DOHH2 (cell line): ENCODE measurements at regions not wholly inside any gene's neighbourhood (a gene's known extent, or its start where the extent isn't known, plus 50 kb on each side); places are given as distances from the start of the nearest gene placed in this dataset.
A peak's percentile ranks its signal among the peaks of the same experiment; 100 is the strongest.

ENCODE experiments used
- H3F3A ChIP-seq: fragments of 200-600 bp; sonication (generic), shearing (Covaris generic); 2 replicates; pipeline ENCODE4 v1.6.0; 2016; ENCODE audit warnings: antibody characterized with exemption, mild to moderate bottlenecking; ENCODE audit not compliant: control insufficient read depth, insufficient read depth
- H3K27ac ChIP-seq: fragments of 200-600 bp; sonication (generic); 2 replicates; pipeline ENCODE4 v1.5.1; 2014; ENCODE audit warnings: low read depth, mild to moderate bottlenecking, low read length, moderate library complexity
- H3K27me3 ChIP-seq: fragments of 200-600 bp; sonication (generic); 2 replicates; pipeline ENCODE4 v1.6.1; 2014; ENCODE audit warnings: mild to moderate bottlenecking, low read length, mixed read lengths; ENCODE audit not compliant: control insufficient read depth
- H3K36me3 ChIP-seq: fragments of 200-600 bp; sonication (generic); 2 replicates; pipeline ENCODE4 v1.6.1; 2014; ENCODE audit warnings: mild to moderate bottlenecking, low read length, moderate library complexity, mixed read lengths; ENCODE audit not compliant: control insufficient read depth
- H3K4me1 ChIP-seq: fragments of 200-600 bp; sonication (generic); 2 replicates; pipeline ENCODE4 v1.6.1; 2014; ENCODE audit warnings: mild to moderate bottlenecking, low read length, mixed read lengths; ENCODE audit not compliant: control insufficient read depth
- H3K4me2 ChIP-seq: fragments of 200-600 bp; sonication (generic); 2 replicates; pipeline ENCODE4 v1.6.0; 2014; ENCODE audit warnings: mild to moderate bottlenecking, low read length, moderate library complexity
- H3K4me3 ChIP-seq: fragments of 200-600 bp; sonication (generic); 2 replicates; pipeline ENCODE4 v1.5.1; 2014; ENCODE audit warnings: mild to moderate bottlenecking, low read length, mixed read lengths
- H3K79me2 ChIP-seq: fragments of 200-600 bp; sonication (generic); 2 replicates; pipeline ENCODE4 v1.6.1; 2014; ENCODE audit warnings: mild to moderate bottlenecking, low read length, mixed read lengths; ENCODE audit not compliant: control insufficient read depth
- H3K9me2 ChIP-seq: fragments of 200-600 bp; sonication (generic); replicated peaks from 2 replicates; pipeline ENCODE4 v1.6.1; 2014; ENCODE audit warnings: mild to moderate bottlenecking, low read length, mixed read lengths; ENCODE audit not compliant: control insufficient read depth
- H3K9me3 ChIP-seq: fragments of 200-600 bp; sonication (generic); 2 replicates; pipeline ENCODE4 v1.6.1; 2014; ENCODE audit warnings: antibody characterized with exemption, low read length, mixed read lengths; ENCODE audit not compliant: control insufficient read depth, insufficient read depth
- H4K20me1 ChIP-seq: fragments of 200-600 bp; sonication (generic); 2 replicates; pipeline ENCODE4 v1.6.0; 2014; ENCODE audit warnings: low read depth, mild to moderate bottlenecking, antibody characterized with exemption, low read length, moderate library complexity; ENCODE audit not compliant: control insufficient read depth, insufficient read depth
- CTCF ChIP-seq: fragments of 200-600 bp; sonication (generic); IDR thresholded peaks from one replicate; pipeline ENCODE4 v1.5.1; 2014; ENCODE audit warnings: antibody characterized with exemption, mild to moderate bottlenecking, low read depth, low read length; ENCODE audit not compliant: poor library complexity, severe bottlenecking
- EZH2phosphoT487 ChIP-seq: fragments of 200-600 bp; sonication (generic); IDR thresholded peaks from 2 replicates; pipeline ENCODE4 v1.6.1; 2017; ENCODE audit warnings: borderline replicate concordance, mild to moderate bottlenecking, antibody characterized with exemption, low read length, moderate library complexity, mixed read lengths

- Histone ChIP-seq H3K36me3 (no peaks in the 10 kb centered on the region), H3F3A (no peaks in the 10 kb centered on the region), H3K79me2 (no peaks in the 10 kb centered on the region), H3K4me2 (peak overlapping the region; percentile 62), H3K9me2 (no peaks in the 10 kb centered on the region), H3K4me1 (peaks cover 30% of the 10 kb centered on the region), H3K9me3 (no peaks in the 10 kb centered on the region), H3K27me3 (no peaks in the 10 kb centered on the region), H3K27ac (peak overlapping the region; percentile 13), H4K20me1 (no peaks in the 10 kb centered on the region), H3K4me3 (peak overlapping the region; percentile 48)
- TF ChIP-seq EZH2phosphoT487 (no peak), CTCF (no peak)
Measured at GRCh38 chr2:64327129-64327509, 126.8 kb upstream of the LGALSL start.

- Histone ChIP-seq H3K9me2 (no peaks in the 10 kb centered on the region), H3K36me3 (no peaks in the 10 kb centered on the region), H4K20me1 (no peaks in the 10 kb centered on the region), H3K27ac (peak overlapping the region; percentile 13), H3K4me2 (peak overlapping the region; percentile 62), H3F3A (no peaks in the 10 kb centered on the region), H3K4me3 (peak overlapping the region; percentile 48), H3K79me2 (no peaks in the 10 kb centered on the region), H3K4me1 (peaks cover 30% of the 10 kb centered on the region), H3K27me3 (no peaks in the 10 kb centered on the region), H3K9me3 (no peaks in the 10 kb centered on the region)
- TF ChIP-seq CTCF = peak; percentile 73
- TF ChIP-seq EZH2phosphoT487 = no peak
Measured at GRCh38 chr2:64327510-64328414, 126.2 kb upstream of the LGALSL start.

GRCh38 chr2:64328415-64328722, 125.6 kb upstream of the LGALSL start:
- Histone ChIP-seq H3K4me2 (peak overlapping the region; percentile 62), H3K4me3 (peak overlapping the region; percentile 48), H3K9me2 (no peaks in the 10 kb centered on the region), H3K27me3 (no peaks in the 10 kb centered on the region), H3K27ac (0 out of 2 replicates have a peak overlapping the region, but pooled peaks have one; percentile 13), H3K9me3 (no peaks in the 10 kb centered on the region), H3K4me1 (peaks cover 30% of the 10 kb centered on the region), H3F3A (no peaks in the 10 kb centered on the region), H4K20me1 (no peaks in the 10 kb centered on the region), H3K36me3 (no peaks in the 10 kb centered on the region), H3K79me2 (no peaks in the 10 kb centered on the region)
- TF ChIP-seq CTCF = no peak
- TF ChIP-seq EZH2phosphoT487 = no peak
